ENCODE measurements at regions not wholly inside any gene's neighbourhood (a gene's known extent, or its start where the extent isn't known, plus 50 kb on each side); places are given as distances from the start of the nearest gene placed in this dataset.

DNA sequence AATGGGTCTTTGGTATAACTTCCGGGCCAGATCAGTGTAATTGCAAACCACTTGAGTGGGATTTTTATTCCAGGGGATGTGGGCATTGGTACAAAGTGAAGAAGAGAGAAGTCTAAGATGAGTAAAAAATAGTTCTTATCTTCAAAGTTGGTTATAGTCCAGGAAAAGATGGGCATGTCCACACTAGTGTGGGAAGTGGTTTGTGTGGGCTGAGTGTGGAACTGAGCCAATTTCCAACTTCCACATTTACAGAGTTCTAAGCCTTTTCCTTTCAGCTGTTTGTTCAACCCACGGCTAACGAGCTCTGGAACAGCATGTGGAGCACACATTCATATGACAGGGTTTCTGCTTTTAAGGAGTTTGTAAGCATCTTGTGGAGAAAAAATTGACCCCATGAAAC is 72.3 kb upstream of the IFNGR1 start:
- ChIA-PET POLR2A (no interaction called here), CTCF (interaction anchor here (1.1 to 1.2 kb wide), 2 partner anchors 13 to 22 kb away, joined by 4 to 7 read pairs; no protein-coding TSS in a partner anchor)
- TF ChIP-seq FOXK2 (IDR thresholded peaks at IDR 0.05) = no peak
- no peak for TF ChIP-seq ELF4 (IDR thresholded peaks at IDR 0.05)
- no peak for TF ChIP-seq SP1 (IDR thresholded peaks at IDR 0.05)
- TF ChIP-seq, protein P1, sequence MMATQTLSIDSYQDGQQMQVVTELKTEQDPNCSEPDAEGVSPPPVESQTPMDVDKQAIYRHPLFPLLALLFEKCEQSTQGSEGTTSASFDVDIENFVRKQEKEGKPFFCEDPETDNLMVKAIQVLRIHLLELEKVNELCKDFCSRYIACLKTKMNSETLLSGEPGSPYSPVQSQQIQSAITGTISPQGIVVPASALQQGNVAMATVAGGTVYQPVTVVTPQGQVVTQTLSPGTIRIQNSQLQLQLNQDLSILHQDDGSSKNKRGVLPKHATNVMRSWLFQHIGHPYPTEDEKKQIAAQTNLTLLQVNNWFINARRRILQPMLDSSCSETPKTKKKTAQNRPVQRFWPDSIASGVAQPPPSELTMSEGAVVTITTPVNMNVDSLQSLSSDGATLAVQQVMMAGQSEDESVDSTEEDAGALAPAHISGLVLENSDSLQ (IDR thresholded peaks at IDR 0.05) = no peak
- TF ChIP-seq NFRKB (IDR thresholded peaks at IDR 0.05) = no peak
- TF ChIP-seq BHLHE40 (IDR thresholded peaks at IDR 0.05; ENCODE audit: borderline replicate concordance) = no peak
- no peak for TF ChIP-seq FOXM1 (IDR thresholded peaks at IDR 0.05; ENCODE audit: borderline replicate concordance)
- no peak for TF ChIP-seq L3MBTL2 (conservative IDR thresholded peaks at IDR 0.05)
- no peak for TF ChIP-seq SUZ12 (IDR thresholded peaks at IDR 0.05)
- TF ChIP-seq TARDBP (IDR thresholded peaks at IDR 0.05) = no peak
- no peak for TF ChIP-seq CTBP1 (IDR thresholded peaks at IDR 0.05; ENCODE audit: borderline replicate concordance)
- no peak for TF ChIP-seq FOXA1 (IDR thresholded peaks at IDR 0.05)
- no peak for DNase-seq (ENCODE audit: extremely low spot score)

DNA sequence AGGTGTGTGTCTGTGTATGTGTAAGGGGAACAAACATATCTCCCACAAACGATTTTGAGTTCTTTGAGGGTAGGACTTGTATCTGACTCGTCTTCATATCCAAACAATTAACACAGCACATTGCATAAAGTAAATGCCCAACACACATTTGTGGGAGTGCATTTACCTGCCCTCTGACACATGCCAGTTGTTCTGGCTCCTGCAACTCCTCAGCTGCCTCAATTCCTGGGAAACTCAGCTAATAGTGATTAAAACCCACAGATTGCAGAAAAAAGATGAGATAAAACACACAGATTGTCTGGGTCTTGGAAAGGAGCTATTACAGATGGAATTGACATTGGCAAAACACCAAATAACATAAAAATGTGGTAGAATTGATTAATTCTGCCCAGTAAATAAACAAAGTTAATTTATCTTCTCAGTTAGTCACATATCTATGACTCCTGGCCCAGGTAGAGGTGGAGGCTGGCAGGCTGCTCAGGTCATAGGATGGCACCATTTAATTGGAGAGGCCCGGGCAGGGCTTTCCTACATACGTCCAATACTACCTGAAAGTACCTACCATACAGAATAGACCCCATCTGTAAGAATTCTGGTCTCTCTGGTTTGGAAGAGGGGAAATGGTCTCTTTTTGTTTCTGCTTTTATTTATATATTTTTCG is 71.5 kb upstream of the IFNGR1 start:
- ChIA-PET POLR2A (no interaction called here), CTCF (interaction anchor here (1.1 kb wide), 1 partner anchor 23 kb away, joined by 4 read pairs; no protein-coding TSS in a partner anchor)
- TF ChIP-seq ELF4 (IDR thresholded peaks at IDR 0.05) (no peak), HDGF (IDR thresholded peaks at IDR 0.05; ENCODE audit: borderline replicate concordance) (no peak), NFRKB (IDR thresholded peaks at IDR 0.05) (no peak), SUZ12 (IDR thresholded peaks at IDR 0.05) (no peak), FOXK2 (IDR thresholded peaks at IDR 0.05) (no peak), FOXM1 (IDR thresholded peaks at IDR 0.05; ENCODE audit: borderline replicate concordance) (no peak), ARNT (IDR thresholded peaks at IDR 0.05) (no peak), SP1 (IDR thresholded peaks at IDR 0.05) (no peak), TARDBP (IDR thresholded peaks at IDR 0.05) (no peak), L3MBTL2 (conservative IDR thresholded peaks at IDR 0.05) (no peak), LEF1 (IDR thresholded peaks at IDR 0.05; ENCODE audit: borderline replicate concordance) (no peak), ZNF384 (IDR thresholded peaks at IDR 0.05) (no peak), CTBP1 (IDR thresholded peaks at IDR 0.05; ENCODE audit: borderline replicate concordance) (no peak), BHLHE40 (IDR thresholded peaks at IDR 0.05; ENCODE audit: borderline replicate concordance) (no peak), FOXA1 (IDR thresholded peaks at IDR 0.05) (no peak)
- TF ChIP-seq, protein P1 (IDR thresholded peaks at IDR 0.05) = no peak
- no peak for DNase-seq (ENCODE audit: extremely low spot score)

DNA sequence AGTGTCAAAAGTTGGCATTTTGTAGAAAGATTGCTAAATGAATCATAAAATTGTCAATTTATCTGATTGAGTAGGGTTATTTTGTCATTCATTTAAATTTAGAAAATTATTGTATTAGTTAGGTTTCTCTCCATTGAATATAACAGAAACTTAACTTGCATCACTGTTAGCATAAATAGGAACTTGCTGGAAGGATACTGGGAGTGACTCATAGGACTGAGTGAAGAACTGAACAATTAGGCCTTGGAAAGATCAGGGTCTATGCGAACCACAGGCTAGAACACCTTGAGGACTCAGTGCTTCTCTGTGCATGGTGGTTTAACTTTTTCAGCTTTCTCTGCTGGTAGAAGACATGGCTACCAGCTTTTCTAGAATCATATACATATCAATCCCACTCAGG is 67.7 kb upstream of the IFNGR1 start:
- DNase-seq (ENCODE audit: extremely low spot score) = no peak
- POLR2A ChIA-PET = no interaction called here
- CTCF ChIA-PET = no interaction called here
- TF ChIP-seq SP1 (IDR thresholded peaks at IDR 0.05) (no peak), ZNF384 (IDR thresholded peaks at IDR 0.05) (no peak), FOXK2 (IDR thresholded peaks at IDR 0.05) (no peak)

DNA sequence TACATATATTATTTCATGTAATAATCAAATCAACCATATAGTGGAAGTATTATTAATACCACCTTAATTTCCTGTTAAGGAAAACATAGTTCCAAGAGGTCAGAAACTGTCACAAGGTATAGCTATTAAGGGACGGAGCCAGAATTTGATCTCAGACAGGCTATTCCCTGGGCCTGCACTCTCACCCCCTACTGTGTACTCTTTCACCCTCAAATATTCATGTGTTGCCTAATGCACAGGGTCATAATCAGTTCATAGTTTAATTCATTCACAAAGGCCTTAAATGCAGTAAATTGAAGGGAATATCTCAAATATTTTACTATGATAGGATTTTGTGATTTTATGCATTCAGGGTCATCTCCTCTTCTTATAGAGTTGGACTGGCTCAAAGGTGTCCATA is 67.2 kb upstream of the IFNGR1 start:
- ChIA-PET POLR2A (no interaction called here), CTCF (no interaction called here)
- TF ChIP-seq FOXK2 (IDR thresholded peaks at IDR 0.05) (no peak), TARDBP (IDR thresholded peaks at IDR 0.05) (no peak), ELF4 (IDR thresholded peaks at IDR 0.05) (no peak), ZNF384 (IDR thresholded peaks at IDR 0.05) (no peak), FOXA1 (IDR thresholded peaks at IDR 0.05) (no peak), BHLHE40 (IDR thresholded peaks at IDR 0.05; ENCODE audit: borderline replicate concordance) (no peak), HDGF (IDR thresholded peaks at IDR 0.05; ENCODE audit: borderline replicate concordance) (no peak), ARNT (IDR thresholded peaks at IDR 0.05) (no peak), NFRKB (IDR thresholded peaks at IDR 0.05) (no peak), L3MBTL2 (conservative IDR thresholded peaks at IDR 0.05) (no peak), LEF1 (IDR thresholded peaks at IDR 0.05; ENCODE audit: borderline replicate concordance) (no peak), FOXM1 (IDR thresholded peaks at IDR 0.05; ENCODE audit: borderline replicate concordance) (no peak), CTBP1 (IDR thresholded peaks at IDR 0.05; ENCODE audit: borderline replicate concordance) (no peak), SP1 (IDR thresholded peaks at IDR 0.05) (no peak), SUZ12 (IDR thresholded peaks at IDR 0.05) (no peak)
- TF ChIP-seq, protein P1 (IDR thresholded peaks at IDR 0.05) = no peak
- no peak for DNase-seq (ENCODE audit: extremely low spot score)

DNA sequence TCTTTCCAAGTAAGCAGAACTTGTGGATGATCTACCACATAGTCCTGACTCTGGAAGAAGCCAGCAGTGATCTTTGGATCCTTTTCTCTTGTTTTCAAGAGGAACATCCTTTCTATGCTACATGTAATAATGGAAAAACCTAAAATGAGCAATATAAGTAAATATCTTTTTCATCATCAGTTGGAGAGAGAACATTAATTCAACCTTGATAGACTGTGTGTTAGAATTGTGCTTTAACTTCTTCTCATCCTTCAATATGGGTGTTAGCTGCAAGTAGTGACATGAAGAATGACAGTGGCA is 65.6 kb upstream of the IFNGR1 start:
- ChIA-PET CTCF (no interaction called here), POLR2A (no interaction called here)
- TF ChIP-seq CTBP1 (IDR thresholded peaks at IDR 0.05; ENCODE audit: borderline replicate concordance) (no peak), FOXM1 (IDR thresholded peaks at IDR 0.05; ENCODE audit: borderline replicate concordance) (no peak), NFRKB (IDR thresholded peaks at IDR 0.05) (no peak), SUZ12 (IDR thresholded peaks at IDR 0.05) (no peak), LEF1 (IDR thresholded peaks at IDR 0.05; ENCODE audit: borderline replicate concordance) (no peak), FOXA1 (IDR thresholded peaks at IDR 0.05) (no peak), TARDBP (IDR thresholded peaks at IDR 0.05) (no peak)
- TF ChIP-seq, protein P1 (IDR thresholded peaks at IDR 0.05) = no peak
- DNase-seq (ENCODE audit: extremely low spot score) = no peak

All from HEK293T (cell line).